GM23248 (cell line): ENCODE measurements at regions not wholly inside any gene's neighbourhood (a gene's known extent, or its start where the extent isn't known, plus 50 kb on each side); places are given as distances from the start of the nearest gene placed in this dataset.
A peak's percentile ranks its signal among the peaks of the same experiment; 100 is the strongest.

Experiments used
- DNase-seq: peaks from one replicate; pipeline ENCODE4 v3.0.0-alpha.2; 2015
- H2AFZ ChIP-seq: fragments of 200-600 bp; sonication (generic); 2 replicates; pipeline ENCODE4 v1.6.1; 2016; ENCODE audit warnings: antibody characterized with exemption
- H3F3A ChIP-seq: fragments of 200-600 bp; sonication (generic); 2 replicates; pipeline ENCODE4 v1.6.1; 2016; ENCODE audit warnings: mild to moderate bottlenecking, antibody characterized with exemption, mixed run types; ENCODE audit not compliant: insufficient read depth
- H3K27ac ChIP-seq: fragments of 200-600 bp; sonication (generic); 2 replicates; pipeline ENCODE4 v1.5.1; 2016; ENCODE audit warnings: mild to moderate bottlenecking
- H3K27me3 ChIP-seq: fragments of 200-600 bp; sonication (generic); replicated peaks from 2 replicates; pipeline ENCODE4 v1.6.1; 2016; ENCODE audit warnings: mild to moderate bottlenecking; ENCODE audit not compliant: insufficient read depth
- H3K36me3 ChIP-seq: fragments of 200-600 bp; sonication (generic); 2 replicates; pipeline ENCODE4 v1.6.1; 2016; ENCODE audit warnings: low read depth, mild to moderate bottlenecking
- H3K4me1 ChIP-seq: fragments of 200-600 bp; sonication (generic); 2 replicates; pipeline ENCODE4 v1.6.1; 2016; ENCODE audit warnings: mild to moderate bottlenecking; ENCODE audit not compliant: insufficient read depth
- H3K4me2 ChIP-seq: fragments of 200-600 bp; sonication (generic); one replicate; pipeline ENCODE4 v1.6.1; 2016; ENCODE audit warnings: mild to moderate bottlenecking; ENCODE audit not compliant: unreplicated experiment
- H3K4me3 ChIP-seq: fragments of 200-600 bp; sonication (generic); 2 replicates; pipeline ENCODE4 v1.5.1; 2016; ENCODE audit warnings: mild to moderate bottlenecking
- H3K79me2 ChIP-seq: fragments of 200-600 bp; sonication (generic); 2 replicates; pipeline ENCODE4 v1.6.1; 2016; ENCODE audit warnings: mild to moderate bottlenecking; ENCODE audit not compliant: insufficient read depth
- H3K9ac ChIP-seq: fragments of 200-600 bp; sonication (generic); 2 replicates; pipeline ENCODE4 v1.6.1; 2016; ENCODE audit warnings: mild to moderate bottlenecking
- H3K9me2 ChIP-seq: fragments of 200-600 bp; sonication (generic); 2 replicates; pipeline ENCODE4 v1.6.1; 2016; ENCODE audit warnings: mixed run types, mild to moderate bottlenecking, moderate library complexity; ENCODE audit not compliant: insufficient read depth
- H3K9me3 ChIP-seq: fragments of 200-600 bp; sonication (generic); one replicate; pipeline ENCODE4 v1.6.1; 2017; ENCODE audit warnings: low read depth
- H4K20me1 ChIP-seq: fragments of 200-600 bp; sonication (generic); 2 replicates; pipeline ENCODE4 v1.6.0; 2016; ENCODE audit not compliant: insufficient read depth
- EZH2 ChIP-seq: fragments of 200-600 bp; sonication (generic); IDR thresholded peaks from 2 replicates; pipeline ENCODE4 v1.6.1; 2018; ENCODE audit warnings: antibody characterized with exemption, mild to moderate bottlenecking; ENCODE audit not compliant: insufficient read depth, poor library complexity, severe bottlenecking
- EZH2phosphoT487 ChIP-seq: fragments of 200-600 bp; sonication (generic); IDR thresholded peaks from 2 replicates; pipeline ENCODE4 v1.6.1; 2018; ENCODE audit warnings: antibody characterized with exemption, moderate library complexity, mild to moderate bottlenecking, low read depth; ENCODE audit not compliant: insufficient read depth
- WGBS, 2 experiments: methylation state at CpG; one replicate each; pipeline ENCODE4 v1.1.6; 2015 to 2017; ENCODE audit warnings: low lambda C conversion rate in 2 of 2, low coverage in 1 of 2; ENCODE audit errors: missing lambda C conversion rate in 2 of 2; 5-methylcytosine and 5-hydroxymethylcytosine counted together
- in situ Hi-C: fragments of 300-500 bp; cut with MboI; formaldehyde crosslinking; loops from 2 replicates; pipeline ENCODE4 v1.15.0; 2020

DNA sequence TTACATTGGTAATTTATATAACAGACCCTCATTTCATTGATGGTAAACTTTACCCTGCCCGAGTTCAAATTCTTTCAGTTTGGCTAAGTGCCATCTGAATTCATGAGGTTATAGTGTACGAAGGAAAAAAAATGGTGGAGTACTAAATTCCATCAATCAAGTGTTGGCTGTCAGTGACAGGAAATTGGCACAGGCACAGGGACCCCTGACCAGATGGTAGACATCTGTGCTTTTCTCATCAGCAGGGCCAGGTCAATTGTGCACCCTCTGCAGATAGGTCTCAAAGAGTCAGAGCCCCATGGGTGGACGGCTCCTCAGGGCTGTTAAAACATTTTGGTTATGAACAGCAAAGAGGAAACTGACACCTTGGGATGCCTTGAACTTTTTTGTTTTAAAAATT, 439.2 kb downstream of the SETBP1 start:
- no peak overlapping the region for H2AFZ ChIP-seq
- DNase-seq, result no peak
- no peaks in the 10 kb centered on the region for H3K36me3 ChIP-seq
- in situ Hi-C loops, result no loop called here
- H3K9me3 ChIP-seq, result no peaks in the 10 kb centered on the region
- H3K79me2 ChIP-seq, result no peaks in the 10 kb centered on the region
- H3K4me2 ChIP-seq, result no peak overlapping the region
- TF ChIP-seq EZH2, result no peak
- no peak overlapping the region for H3K27ac ChIP-seq
- H3K27me3 ChIP-seq, result no peaks in the 10 kb centered on the region
- WGBS, 2 experiments, result 63 to 69% methylated on average over 3 of the region's 3 CpGs
- H3K9me2 ChIP-seq, result no peaks in the 10 kb centered on the region
- 0 out of 2 replicates have a peak, but pooled peaks cover 6% of the 10 kb centered on the region for H3K4me1 ChIP-seq
- H3F3A ChIP-seq, result no peaks in the 10 kb centered on the region
- no peaks in the 10 kb centered on the region for H4K20me1 ChIP-seq
- no peak overlapping the region for H3K4me3 ChIP-seq
- H3K9ac ChIP-seq, result no peak overlapping the region

DNA sequence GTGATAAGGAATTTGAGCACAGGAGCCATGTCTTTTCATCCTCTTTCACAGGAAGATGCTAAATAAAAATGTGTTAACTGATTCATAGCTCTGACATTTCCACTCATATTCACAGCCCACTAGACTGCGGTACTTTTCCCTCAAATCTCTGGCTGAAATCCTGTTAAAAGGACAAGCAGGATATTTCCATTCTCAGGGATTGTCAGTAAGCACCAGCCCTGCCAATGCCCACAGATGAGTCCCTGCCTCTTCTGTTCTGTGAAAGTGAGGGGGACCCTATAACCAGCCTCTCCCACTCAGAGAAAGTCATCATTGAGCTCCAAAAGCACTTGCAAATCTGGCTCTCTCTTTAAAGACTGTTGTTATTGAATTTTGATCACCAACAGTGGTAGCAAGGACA, 440.5 kb downstream of the SETBP1 start:
- in situ Hi-C loops, result no loop called here
- Histone ChIP-seq H3K79me2 (no peaks in the 10 kb centered on the region), H3K9me3 (no peaks in the 10 kb centered on the region), H3F3A (no peaks in the 10 kb centered on the region), H3K27me3 (no peaks in the 10 kb centered on the region), H2AFZ (no peak overlapping the region), H3K4me2 (no peak overlapping the region), H3K9ac (no peak overlapping the region), H3K4me1 (0 out of 2 replicates have a peak, but pooled peaks cover 2% of the 10 kb centered on the region), H3K27ac (no peak overlapping the region), H4K20me1 (no peaks in the 10 kb centered on the region), H3K36me3 (no peaks in the 10 kb centered on the region), H3K9me2 (no peaks in the 10 kb centered on the region), H3K4me3 (no peak overlapping the region)
- no peak for TF ChIP-seq EZH2
- no peak for TF ChIP-seq EZH2phosphoT487
- no peak for DNase-seq
- 71 to 82% methylated on average over 1 of the region's 1 CpG for WGBS, 2 experiments

DNA sequence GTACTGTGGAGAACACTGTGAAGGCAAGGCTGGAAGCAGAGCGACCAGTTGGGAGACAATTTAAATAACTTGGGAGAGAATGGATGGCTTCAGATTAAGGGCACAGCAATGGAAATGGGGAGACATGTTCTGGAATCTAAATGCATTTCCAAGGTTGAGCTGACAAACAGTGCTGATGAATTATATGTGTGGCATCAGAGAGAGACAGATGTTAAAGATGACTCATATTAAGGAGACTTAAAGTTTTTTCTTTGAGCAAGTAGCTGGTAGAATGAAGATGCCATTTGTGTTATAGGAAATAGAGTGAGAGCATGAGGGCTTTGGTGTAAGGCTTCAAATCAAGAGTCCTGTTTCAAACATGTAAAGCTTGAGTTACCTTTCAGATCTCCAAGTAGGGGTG, 441.8 kb downstream of the SETBP1 start:
- H3F3A ChIP-seq, result no peaks in the 10 kb centered on the region
- H3K36me3 ChIP-seq, result no peaks in the 10 kb centered on the region
- H3K4me1 ChIP-seq, result no peaks in the 10 kb centered on the region
- no peak overlapping the region for H2AFZ ChIP-seq
- no peaks in the 10 kb centered on the region for H4K20me1 ChIP-seq
- no peaks in the 10 kb centered on the region for H3K9me3 ChIP-seq
- no peak overlapping the region for H3K27ac ChIP-seq
- H3K4me2 ChIP-seq, result no peak overlapping the region
- H3K4me3 ChIP-seq, result no peak overlapping the region
- TF ChIP-seq EZH2phosphoT487, result no peak
- no peak for TF ChIP-seq EZH2
- no peaks in the 10 kb centered on the region for H3K9me2 ChIP-seq
- in situ Hi-C loops, result no loop called here
- H3K79me2 ChIP-seq, result no peaks in the 10 kb centered on the region
- H3K27me3 ChIP-seq, result no peaks in the 10 kb centered on the region
- WGBS, 2 experiments, result 100% methylated on average over 1 of the region's 1 CpG
- no peak overlapping the region for H3K9ac ChIP-seq
- peak; percentile 36 for DNase-seq

DNA sequence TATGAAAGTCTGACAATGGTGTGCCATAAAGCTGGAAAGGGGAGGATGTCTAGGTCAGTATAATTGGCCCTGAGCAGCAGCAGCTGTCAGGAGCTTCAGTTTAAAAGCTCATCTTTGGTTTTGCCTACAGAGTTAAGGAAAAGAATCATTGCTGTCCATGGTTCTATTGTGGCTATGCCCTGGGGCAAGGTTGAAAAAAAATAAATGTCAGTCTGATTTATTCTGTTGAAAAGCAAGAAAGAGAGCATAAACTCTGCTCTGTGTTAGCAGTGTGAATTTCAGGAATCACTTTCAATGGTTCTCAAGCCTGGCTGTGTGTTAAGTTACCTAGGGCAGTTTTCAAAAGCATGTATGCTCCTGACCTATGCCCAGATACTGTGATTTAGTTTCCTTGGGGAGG, 446.7 kb downstream of the SETBP1 start:
- Histone ChIP-seq H3K9me3 (no peaks in the 10 kb centered on the region), H3K36me3 (no peaks in the 10 kb centered on the region), H3K4me3 (no peak overlapping the region), H2AFZ (no peak overlapping the region), H3K4me2 (no peak overlapping the region), H3F3A (no peaks in the 10 kb centered on the region), H3K79me2 (no peaks in the 10 kb centered on the region), H3K9ac (no peak overlapping the region), H4K20me1 (no peaks in the 10 kb centered on the region), H3K9me2 (no peaks in the 10 kb centered on the region), H3K27ac (no peak overlapping the region), H3K27me3 (no peaks in the 10 kb centered on the region), H3K4me1 (no peaks in the 10 kb centered on the region)
- TF ChIP-seq EZH2phosphoT487, result no peak
- no peak for TF ChIP-seq EZH2
- in situ Hi-C loops, result no loop called here
- peak; percentile 7 for DNase-seq

DNA sequence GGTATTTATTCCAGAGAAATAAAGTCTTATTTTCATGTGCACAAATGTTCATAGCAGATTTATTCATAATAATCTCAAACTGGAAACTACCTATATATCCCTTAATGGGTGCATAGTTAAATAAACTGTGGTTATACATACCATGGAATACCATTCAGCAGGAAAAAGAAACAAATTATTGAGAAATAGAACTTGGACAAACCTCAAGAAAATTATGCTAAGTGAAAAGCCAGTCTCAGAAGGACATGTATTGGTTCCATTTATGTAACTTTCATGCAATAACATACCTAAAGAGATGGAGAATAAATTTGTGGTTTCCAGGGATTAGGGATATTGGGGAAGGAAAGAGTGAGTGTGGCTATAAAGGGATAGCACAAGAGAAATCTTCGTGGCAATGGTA, 452.6 kb downstream of the SETBP1 start:
- Histone ChIP-seq H2AFZ (no peak overlapping the region), H3K4me1 (no peaks in the 10 kb centered on the region), H3K9me3 (no peaks in the 10 kb centered on the region), H3K79me2 (no peaks in the 10 kb centered on the region), H3K9ac (no peak overlapping the region), H4K20me1 (no peaks in the 10 kb centered on the region), H3K27me3 (no peaks in the 10 kb centered on the region), H3K36me3 (no peaks in the 10 kb centered on the region), H3K27ac (no peak overlapping the region), H3K4me3 (no peak overlapping the region), H3K4me2 (no peak overlapping the region), H3F3A (no peaks in the 10 kb centered on the region), H3K9me2 (no peaks in the 10 kb centered on the region)
- TF ChIP-seq EZH2phosphoT487, result no peak
- no peak for TF ChIP-seq EZH2
- in situ Hi-C loops, result no loop called here
- 88 to 94% methylated on average over 1 of the region's 1 CpG for WGBS, 2 experiments
- no peak for DNase-seq
